Upper lobe of left lung (tissue), 4 donors: ENCODE measurements at regions not wholly inside any gene's neighbourhood (a gene's known extent, or its start where the extent isn't known, plus 50 kb on each side); places are given as distances from the start of the nearest gene placed in this dataset.

Source experiments
- CTCF ChIP-seq, 6 experiments: fragments of 450-650 bp in 4 of 6; fragments of 200-600 bp in 2 of 6; sonication (generic) in 2 of 6; IDR thresholded peaks; one replicate each; pipeline ENCODE4 v1.5.1; 2016 to 2019; ENCODE audit warnings: antibody characterized with exemption in 6 of 6
- POLR2AphosphoS5 ChIP-seq, 2 donors: sonication (generic); formaldehyde crosslinking; IDR thresholded peaks; one replicate each; pipeline ENCODE4 v1.5.1; 2017; ENCODE audit warnings: antibody characterized with exemption in 2 of 2

DNA sequence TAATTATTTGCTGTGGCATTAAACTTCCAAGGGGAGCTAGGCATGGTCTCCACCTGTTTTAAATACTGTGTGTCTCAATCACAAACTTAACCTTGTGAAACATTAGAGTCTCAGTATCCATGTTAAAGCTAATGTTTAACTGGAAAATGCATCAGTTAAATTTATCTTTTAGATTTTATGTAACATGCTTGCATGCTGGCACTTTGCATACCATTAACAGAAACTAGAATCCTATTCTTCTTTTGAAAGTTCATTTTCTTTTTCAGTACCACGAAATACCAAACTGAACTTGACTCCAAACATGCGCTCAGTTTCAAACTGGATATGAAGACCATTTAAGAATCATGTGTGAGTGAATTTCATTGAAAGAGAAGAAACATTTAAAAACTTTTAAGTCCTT, 328.9 kb upstream of the SLC10A2 start:
- TF ChIP-seq CTCF (IDR thresholded peaks at IDR 0.05) (no peak), POLR2AphosphoS5 (IDR thresholded peaks at IDR 0.05) (no peak)
